HG03354 (cell line): ENCODE measurements at regions not wholly inside any gene's neighbourhood (a gene's known extent, or its start where the extent isn't known, plus 50 kb on each side); places are given as distances from the start of the nearest gene placed in this dataset.
"Not testable (repeated sequence)": the region's sequence is repeated elsewhere in the genome, so short reads cannot be mapped to it uniquely, and the experiment has no call there.

Experiments used
- ATAC-seq: cut with Tn5 transposase; IDR thresholded peaks from one replicate; pipeline ENCODE4 v1.9.1; 2021; ENCODE audit warnings: mild to moderate bottlenecking; ENCODE audit not compliant: unreplicated experiment, poor library complexity, severe bottlenecking

- no peak for ATAC-seq
Measured at GRCh38 chr1:30660241-30660640, 63.1 kb downstream of the MATN1 start.

DNA sequence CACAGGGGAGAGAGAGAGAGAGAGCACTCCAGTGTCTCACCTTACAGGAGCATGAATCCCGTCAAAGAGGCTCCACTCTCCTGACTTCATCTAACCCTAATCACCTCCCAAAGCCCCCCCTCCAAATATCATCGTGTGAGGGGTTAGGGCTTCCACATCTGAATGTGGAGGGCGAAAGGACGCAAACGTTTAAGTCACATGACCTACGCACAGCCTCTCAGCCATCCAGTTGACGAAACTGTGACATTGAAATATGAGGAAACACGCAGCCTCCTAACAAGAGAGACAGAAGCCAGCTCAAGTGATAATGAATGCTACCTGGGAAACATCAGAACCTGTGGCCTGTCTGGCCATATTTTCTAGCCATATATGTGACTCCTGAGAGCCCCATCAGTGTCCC is 63.7 kb downstream of the MATN1 start:
- no peak for ATAC-seq

DNA sequence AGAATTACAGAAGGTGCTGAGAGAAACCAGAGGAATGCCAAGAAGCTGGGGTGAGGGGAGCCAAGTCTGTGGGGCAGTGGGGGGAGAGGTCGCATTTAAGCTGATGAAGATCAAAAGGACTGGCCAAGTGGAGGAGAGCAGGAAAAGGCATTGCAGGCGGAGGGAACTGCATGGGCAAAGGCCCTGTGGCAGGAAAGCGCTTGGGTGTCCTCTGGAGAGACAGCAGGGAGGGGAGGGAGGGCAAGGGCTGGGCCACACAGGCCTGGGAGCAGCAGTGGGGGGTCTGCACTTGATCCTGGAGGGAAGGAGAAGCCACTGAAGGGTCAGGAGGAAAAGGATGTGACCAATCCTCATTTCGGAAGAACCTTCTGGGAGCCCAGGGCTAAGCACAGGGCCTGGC is 65.0 kb downstream of the MATN1 start:
- ATAC-seq, result not testable (repeated sequence)

GRCh38 chr1:30658014-30658336 is 65.4 kb downstream of the MATN1 start:
- ATAC-seq, result no peak

- ATAC-seq, result no peak
Measured at GRCh38 chr1:30657131-30658013, 66.0 kb downstream of the MATN1 start.

DNA sequence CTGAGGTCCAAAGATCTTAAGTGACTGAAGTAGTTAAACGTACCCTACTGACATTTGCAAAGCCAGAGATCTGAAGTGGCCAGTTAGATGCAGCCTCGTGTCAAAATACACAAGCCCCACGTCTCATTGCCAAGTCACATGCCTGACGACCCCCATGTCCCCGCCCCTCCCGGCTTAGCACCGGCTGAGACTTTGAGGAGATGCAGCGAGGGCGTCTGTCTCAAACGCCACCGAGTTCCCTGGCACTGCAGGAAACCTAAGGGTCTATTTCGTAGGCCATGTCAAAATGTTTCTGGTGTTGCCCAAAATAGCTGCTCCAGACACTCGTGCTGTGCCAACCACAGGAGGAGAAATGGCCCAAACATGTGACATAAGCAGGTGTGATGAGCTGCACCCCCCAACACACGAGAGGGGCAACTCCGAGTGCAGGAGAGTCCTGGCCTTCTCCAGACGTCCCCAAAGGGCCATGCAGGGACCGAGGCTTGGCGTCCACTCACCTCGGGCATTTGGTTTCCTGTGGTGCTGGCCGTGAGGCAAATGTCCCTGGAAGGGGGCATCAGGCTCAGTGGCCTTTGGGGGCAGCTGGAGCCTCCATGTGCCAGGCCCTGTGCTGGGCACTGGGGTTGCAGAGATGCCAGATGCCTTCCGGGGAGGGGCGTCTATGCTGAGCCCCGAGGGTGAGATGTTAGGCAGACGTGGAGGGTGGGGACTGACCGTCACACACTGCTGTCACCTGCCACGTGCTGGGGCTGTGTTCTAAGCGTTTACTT is 67.0 kb downstream of the MATN1 start:
- ATAC-seq, result no peak

- ATAC-seq, result no peak
Measured at GRCh38 chr1:30655672-30656071, 67.7 kb downstream of the MATN1 start.

GRCh38 chr1:30654188-30654587 is 69.2 kb downstream of the MATN1 start:
- no peak for ATAC-seq

DNA sequence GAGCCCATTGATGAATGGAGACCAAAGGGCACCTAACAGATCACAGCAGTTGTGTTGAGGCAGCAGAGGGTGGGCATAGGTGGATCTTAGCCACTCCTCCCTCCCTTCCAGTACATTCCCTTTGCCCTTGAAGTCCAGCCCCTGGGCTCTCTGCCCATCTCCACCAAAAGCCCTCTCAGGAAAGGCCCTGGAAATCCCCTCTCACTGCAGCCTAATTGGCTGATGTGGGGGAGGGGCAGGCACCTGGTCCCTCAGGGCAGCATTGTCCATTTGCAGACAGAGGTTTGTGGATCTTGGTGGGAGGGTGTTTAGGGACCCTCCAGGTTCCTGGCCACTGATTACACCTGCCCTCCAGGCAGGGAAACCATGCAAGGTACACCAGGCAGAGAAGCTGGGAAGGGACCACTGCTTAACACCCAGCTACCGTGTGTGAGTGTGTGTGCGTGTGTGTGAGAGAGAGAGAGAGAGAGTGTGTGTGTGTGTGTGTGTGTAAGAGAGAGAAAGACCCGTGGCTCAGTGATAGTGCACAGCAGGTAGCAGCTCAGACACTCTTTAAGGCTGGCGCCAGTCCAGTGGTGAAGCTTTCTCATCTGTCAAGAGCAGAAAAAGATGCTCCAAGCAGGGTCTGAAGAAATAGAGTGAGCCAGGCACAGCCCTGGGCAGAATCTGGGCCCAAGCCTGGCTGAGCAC is 71.1 kb downstream of the MATN1 start:
- no peak for ATAC-seq

DNA sequence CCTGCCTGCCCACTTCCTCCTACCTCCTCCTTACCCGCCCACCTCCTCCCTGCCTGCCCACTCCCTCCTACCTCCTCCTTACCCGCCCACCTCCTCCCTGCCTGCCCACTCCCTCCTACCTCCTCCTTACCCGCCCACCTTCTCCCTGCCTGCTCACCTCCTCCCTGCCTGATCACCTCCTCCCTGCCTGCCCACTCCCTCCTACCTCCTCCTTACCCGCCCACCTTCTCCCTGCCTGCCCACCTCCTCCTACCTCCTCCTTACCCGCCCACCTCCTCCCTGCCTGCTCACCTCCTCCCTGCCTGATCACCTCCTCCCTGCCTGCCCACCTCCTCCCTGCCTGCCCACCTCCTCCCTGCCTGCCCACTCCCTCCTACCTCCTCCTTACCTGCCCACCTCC is 72.0 kb downstream of the MATN1 start:
- ATAC-seq, result not testable (repeated sequence)

DNA sequence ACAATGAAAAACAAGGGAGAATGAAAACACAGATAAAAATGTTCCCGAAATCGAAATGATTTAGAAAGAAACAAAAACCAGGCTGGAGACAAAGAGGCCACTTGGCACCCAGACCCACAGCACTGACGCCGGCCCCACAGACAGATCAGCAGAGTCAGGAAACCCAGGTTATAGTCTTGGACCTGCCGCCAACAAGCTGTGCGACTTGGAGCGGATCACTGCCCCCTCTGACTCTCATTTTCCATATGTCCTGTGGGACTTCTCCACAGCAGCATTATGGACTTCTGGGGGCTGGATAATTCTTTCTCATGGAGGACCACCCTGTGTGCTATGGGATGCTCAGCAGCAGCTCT is 72.4 kb downstream of the MATN1 start:
- no peak for ATAC-seq

GRCh38 chr1:30650038-30650967 is 73.1 kb downstream of the MATN1 start:
- no peak for ATAC-seq

DNA sequence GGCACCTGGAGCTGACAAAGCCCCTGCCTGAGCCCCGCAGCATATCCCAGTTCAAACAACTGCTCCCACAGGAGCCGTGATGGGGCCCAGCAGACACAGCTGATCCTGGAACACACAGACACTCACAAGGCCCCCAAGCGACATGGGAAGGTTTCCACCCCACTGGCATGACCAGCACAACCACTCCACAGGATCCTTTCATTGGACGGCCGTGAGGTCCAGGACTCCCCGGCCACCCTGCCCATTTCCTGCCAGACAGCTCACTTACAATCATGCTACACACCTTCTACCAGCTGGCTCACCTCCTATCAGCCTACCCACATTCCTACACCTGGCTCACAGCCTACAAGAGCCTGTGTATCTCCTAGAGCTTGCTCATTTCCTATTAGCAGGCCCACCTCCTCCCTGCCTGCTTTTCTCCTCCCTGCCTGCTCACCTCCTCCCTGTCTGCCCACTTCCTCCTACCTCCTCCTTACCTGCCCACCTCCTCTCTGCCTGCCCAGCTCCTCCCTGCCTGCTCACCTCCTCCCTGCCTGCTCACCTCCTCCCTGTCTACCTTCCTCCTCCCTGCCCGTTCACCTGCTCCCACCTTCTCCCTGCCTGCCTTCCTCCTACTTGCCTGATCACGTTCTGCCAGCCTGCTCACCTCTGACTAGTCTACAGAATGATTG is 73.9 kb downstream of the MATN1 start:
- ATAC-seq, result no peak

GRCh38 chr1:30648408-30649000 is 74.9 kb downstream of the MATN1 start:
- ATAC-seq, result no peak

- ATAC-seq, result no peak
Measured at GRCh38 chr1:30645807-30646206, 77.6 kb downstream of the MATN1 start.

GRCh38 chr1:30642391-30643120 is 80.8 kb downstream of the MATN1 start:
- no peak for ATAC-seq

- ATAC-seq, result no peak
Measured at GRCh38 chr1:30641572-30642353, 81.6 kb downstream of the MATN1 start.
